ENCODE measurements at regions not wholly inside any gene's neighbourhood (a gene's known extent, or its start where the extent isn't known, plus 50 kb on each side); places are given as distances from the start of the nearest gene placed in this dataset.
A peak's percentile ranks its signal among the peaks of the same experiment; 100 is the strongest.

- no peak for DNase-seq
These were observed 296.2 kb downstream of the TCERG1L start for GRCh38 chr10:131015271-131015670.

- no peak for DNase-seq
These were observed 295.0 kb downstream of the TCERG1L start for GRCh38 chr10:131016556-131016955.

- no peak for DNase-seq
These were observed 293.8 kb downstream of the TCERG1L start for GRCh38 chr10:131017566-131018285.

GRCh38 chr10:131018886-131019500 lies 292.5 kb downstream of the TCERG1L start:
- no peak for DNase-seq

DNA sequence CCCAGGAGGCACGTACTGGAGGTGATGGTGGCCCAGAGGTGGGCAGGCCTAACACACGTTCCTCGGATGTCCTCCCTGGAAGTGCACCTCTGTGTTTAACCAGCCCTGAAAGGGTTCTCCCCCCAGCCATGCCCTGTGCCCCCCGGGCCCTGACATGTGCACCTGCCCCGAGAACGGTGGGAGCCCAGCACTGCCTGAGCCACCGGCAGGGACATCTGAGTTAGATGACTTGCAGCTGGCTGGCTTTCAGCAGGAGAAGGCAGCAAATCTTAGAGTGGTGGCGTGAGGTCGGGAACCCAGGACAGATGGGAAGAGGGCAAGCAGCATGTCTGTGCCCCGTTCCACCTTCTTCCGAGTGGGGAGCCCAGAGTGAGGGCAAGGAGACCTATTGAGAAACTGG lies 291.8 kb downstream of the TCERG1L start:
- no peak for DNase-seq

DNA sequence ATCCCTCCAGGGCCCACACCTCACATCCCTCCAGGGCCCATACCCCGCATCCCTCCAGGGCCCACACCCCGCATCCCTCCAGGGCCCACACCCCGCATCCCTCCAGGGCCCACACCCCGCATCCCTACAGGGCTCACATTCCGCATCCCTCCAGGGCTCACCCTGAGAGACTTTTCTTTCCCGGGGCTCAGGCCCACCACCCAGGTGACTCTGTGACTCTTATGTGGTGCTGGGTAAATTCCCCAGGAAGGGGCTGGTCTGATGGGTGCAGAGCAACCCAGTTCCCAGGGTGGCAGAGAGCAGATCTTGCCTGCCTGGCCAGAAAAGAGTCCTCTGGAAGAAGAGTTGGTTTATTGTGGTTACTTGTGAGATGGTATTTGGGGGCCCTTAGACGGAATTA lies 290.7 kb downstream of the TCERG1L start:
- no peak for DNase-seq

GRCh38 chr10:131021246-131021895 lies 290.1 kb downstream of the TCERG1L start:
- no peak for DNase-seq

- peak; percentile 43 for DNase-seq
These were observed 289.6 kb downstream of the TCERG1L start for GRCh38 chr10:131021969-131022368.

- DNase-seq, result no peak
These were observed 289.2 kb downstream of the TCERG1L start for GRCh38 chr10:131022369-131022768.

GRCh38 chr10:131022981-131023380 lies 288.5 kb downstream of the TCERG1L start:
- no peak for DNase-seq

DNA sequence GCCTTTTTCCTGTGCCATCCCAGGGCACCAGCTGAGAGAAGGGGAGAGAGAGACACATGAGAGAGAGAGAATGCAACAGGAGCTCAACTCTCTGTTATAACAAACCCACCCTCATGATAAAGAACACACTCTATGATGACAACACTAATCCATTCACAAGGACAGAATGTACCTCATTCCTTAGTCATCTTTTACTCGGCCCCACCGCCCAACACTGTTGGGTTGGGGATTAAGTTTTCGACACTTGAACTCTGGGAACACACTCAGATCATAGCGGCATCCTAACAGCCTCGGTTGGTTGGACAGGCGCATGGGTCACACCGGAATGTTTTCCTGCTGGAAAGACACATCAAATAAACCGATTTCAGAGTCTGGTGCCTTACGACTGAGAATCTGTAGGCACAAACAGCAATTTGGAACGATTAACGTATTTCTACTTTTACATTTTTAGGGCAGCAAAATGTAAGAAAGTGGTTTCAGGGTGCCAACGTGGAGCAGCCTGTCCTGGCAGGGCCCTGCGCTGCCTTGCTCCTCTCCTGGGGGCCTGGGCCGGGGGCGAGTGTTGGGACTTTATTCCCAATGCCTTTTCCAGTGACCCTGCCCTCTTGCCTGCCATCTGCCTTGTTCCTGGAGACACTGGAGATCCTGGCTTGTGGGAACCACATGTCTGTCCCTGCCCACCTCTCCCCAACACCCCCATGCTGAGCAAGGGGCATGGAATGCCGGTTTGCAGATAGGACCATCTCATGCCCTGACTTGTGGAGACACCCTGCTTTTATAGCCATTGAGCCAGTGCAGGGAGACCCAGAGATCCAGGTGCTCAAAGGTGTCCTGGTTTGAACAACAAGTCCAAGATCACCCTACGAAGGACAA lies 287.0 kb downstream of the TCERG1L start:
- no peak for DNase-seq

- no peak for DNase-seq
These were observed 286.2 kb downstream of the TCERG1L start for GRCh38 chr10:131025333-131025732.

GRCh38 chr10:131027256-131027655 lies 284.3 kb downstream of the TCERG1L start:
- no peak for DNase-seq

GRCh38 chr10:131031346-131031745 lies 280.2 kb downstream of the TCERG1L start:
- no peak for DNase-seq

GRCh38 chr10:131032329-131033165 lies 279.0 kb downstream of the TCERG1L start:
- DNase-seq, result no peak

GRCh38 chr10:131033166-131034085 lies 278.1 kb downstream of the TCERG1L start:
- no peak for DNase-seq

- DNase-seq, result no peak
These were observed 277.1 kb downstream of the TCERG1L start for GRCh38 chr10:131034451-131034850.

- no peak for DNase-seq
These were observed 275.7 kb downstream of the TCERG1L start for GRCh38 chr10:131035779-131036178.

GRCh38 chr10:131038056-131038455 lies 273.5 kb downstream of the TCERG1L start:
- DNase-seq, result no peak

GRCh38 chr10:131041031-131041430 lies 270.5 kb downstream of the TCERG1L start:
- DNase-seq, result no peak

GRCh38 chr10:131041441-131041840 lies 270.1 kb downstream of the TCERG1L start:
- peak; percentile 85 for DNase-seq

All from NCI-H146 (cell line).